ENCODE measurements at regions not wholly inside any gene's neighbourhood (a gene's known extent, or its start where the extent isn't known, plus 50 kb on each side); places are given as distances from the start of the nearest gene placed in this dataset.

- Histone ChIP-seq H3K4me3 (no peak overlapping the region), H3K4me2 (no peak overlapping the region), H3K9me3 (no peaks in the 10 kb centered on the region), H3K27ac (no peak overlapping the region), H3K4me1 (no peaks in the 10 kb centered on the region)
- ChIA-PET CTCF (interaction anchor here (1.4 to 1.6 kb wide), 2 partner anchors 325 to 362 kb away, joined by 4 to 6 read pairs; no protein-coding TSS in a partner anchor), POLR2A (no interaction called here)
- peak in 1 of 2 experiments; percentile 46 for DNase-seq (ENCODE audit: low read depth in 1 of 2, low spot score in 1 of 2)
- FAIRE-seq = peak; percentile 7
- no peak for TF ChIP-seq FOSL2 (IDR thresholded peaks at IDR 0.05)
- TF ChIP-seq FOSL2 (CRISPR knock-in tag; IDR thresholded peaks at IDR 0.05) = no peak
- no peak for TF ChIP-seq MAFK (IDR thresholded peaks at IDR 0.05; ENCODE audit: partially characterized antibody)
- no peak for TF ChIP-seq HEYL (CRISPR knock-in tag; IDR thresholded peaks at IDR 0.05)
- peak; percentile 60 for TF ChIP-seq SMC3 (IDR thresholded peaks at IDR 0.05)
- TF ChIP-seq PBX3 (IDR thresholded peaks at IDR 0.05) = no peak
- peak; percentile 45 for TF ChIP-seq CTCF (IDR thresholded peaks at IDR 0.05)
- TF ChIP-seq RAD21 (conservative IDR thresholded peaks at IDR 0.05 in 1 of 2, IDR thresholded peaks at IDR 0.05 in 1 of 2) = peak; percentile 57 to 58
- TF ChIP-seq RNF2 (IDR thresholded peaks at IDR 0.05; ENCODE audit: borderline replicate concordance, low read depth) = no peak
- whole genome bisulfite sequencing (ENCODE audit: missing lambda C conversion rate) = 50% methylated on average over 3 of the region's 3 CpGs
- peak in 1 of 2 experiments; percentile 54; a peak in 1 of 6 replicates for ATAC-seq
Measured at GRCh38 chr12:18861287-18861858, 123.5 kb downstream of the CAPZA3 start.

GRCh38 chr12:18863769-18864500 lies 126.0 kb downstream of the CAPZA3 start:
- DNase-seq (ENCODE audit: low read depth in 1 of 2, low spot score in 1 of 2) = no peak
- POLR2A ChIA-PET = no interaction called here
- CTCF ChIA-PET = interaction anchor here (0.6 to 1.2 kb wide), 2 partner anchors 20 to 424 kb away, joined by 4 read pairs; no protein-coding TSS in a partner anchor
- FAIRE-seq = no peak
- no peak for ATAC-seq
- no peak for TF ChIP-seq HES2 (IDR thresholded peaks at IDR 0.05)
- H3K4me2 ChIP-seq = no peak overlapping the region
- H3K4me1 ChIP-seq = no peaks in the 10 kb centered on the region
- no peaks in the 10 kb centered on the region for H3K9me3 ChIP-seq
- no peak overlapping the region for H3K27ac ChIP-seq
- no peak overlapping the region for H3K4me3 ChIP-seq
- 56% methylated on average over 3 of the region's 3 CpGs for WGBS (ENCODE audit: missing lambda C conversion rate)

GRCh38 chr12:18864900-18865561 lies 127.1 kb downstream of the CAPZA3 start:
- ChIA-PET POLR2A (no interaction called here), CTCF (interaction anchor here (0.9 kb wide), 1 partner anchor 321 kb away, joined by 3 read pairs; no protein-coding TSS in a partner anchor)
- FAIRE-seq (peak; percentile 23), ATAC-seq (0 out of 6 replicates have a peak, but pooled peaks of 1 of the 2 experiments have one; percentile 30), DNase-seq (ENCODE audit: low read depth in 1 of 2, low spot score in 1 of 2) (no peak)
- Histone ChIP-seq H3K4me3 (no peak overlapping the region), H3K4me1 (no peaks in the 10 kb centered on the region), H3K9me3 (no peaks in the 10 kb centered on the region), H3K27ac (no peak overlapping the region), H3K4me2 (peak overlapping the region; percentile 20; the same call in 1 of the 3 replicates)
- WGBS (ENCODE audit: missing lambda C conversion rate) = 18% methylated on average over 5 of the region's 5 CpGs
- TF ChIP-seq PHF8 (IDR thresholded peaks at IDR 0.05; ENCODE audit: borderline replicate concordance, low read depth) (no peak), ESRRA (IDR thresholded peaks at IDR 0.05; ENCODE audit: borderline replicate concordance, low read length) (no peak), SMC3 (IDR thresholded peaks at IDR 0.05) (no peak), HOXB13 (CRISPR knock-in tag; IDR thresholded peaks at IDR 0.05; ENCODE audit: low read depth) (no peak), RCOR1 (IDR thresholded peaks at IDR 0.05; ENCODE audit: low read depth, low read length) (no peak), NPAS2 (CRISPR knock-in tag; IDR thresholded peaks at IDR 0.05; ENCODE audit: borderline replicate concordance) (no peak), HOXB5 (CRISPR knock-in tag; IDR thresholded peaks at IDR 0.05) (no peak), EP300 (IDR thresholded peaks at IDR 0.05) (no peak), HDAC2 (IDR thresholded peaks at IDR 0.05) (no peak), CHD4 (IDR thresholded peaks at IDR 0.05; ENCODE audit: borderline replicate concordance) (no peak), ZFP36 (IDR thresholded peaks at IDR 0.05; ENCODE audit: borderline replicate concordance, partially characterized antibody) (no peak), BCL3 (IDR thresholded peaks at IDR 0.05) (no peak), CBX8 (IDR thresholded peaks at IDR 0.05) (no peak), FOSB (CRISPR knock-in tag; IDR thresholded peaks at IDR 0.05) (no peak), SREBF2 (IDR thresholded peaks at IDR 0.05) (no peak), RAD21 (conservative IDR thresholded peaks at IDR 0.05 in 1 of 2, IDR thresholded peaks at IDR 0.05 in 1 of 2) (no peak), CBX2 (IDR thresholded peaks at IDR 0.05; ENCODE audit: borderline replicate concordance, low read depth) (no peak), BHLHE40 (IDR thresholded peaks at IDR 0.05; ENCODE audit: low read depth, low read length) (no peak), MAFK (IDR thresholded peaks at IDR 0.05; ENCODE audit: partially characterized antibody) (no peak), EHMT2 (IDR thresholded peaks at IDR 0.05; ENCODE audit: low read depth) (no peak)

Data from A549 (cell line).